PFSK-1 (cell line): ENCODE measurements at regions not wholly inside any gene's neighbourhood (a gene's known extent, or its start where the extent isn't known, plus 50 kb on each side); places are given as distances from the start of the nearest gene placed in this dataset.

Source experiments
- POLR2AphosphoS5 ChIP-seq: IDR thresholded peaks from 2 replicates; pipeline ENCODE4 v1.6.1; 2012; ENCODE audit warnings: low read depth, mild to moderate bottlenecking, control low read depth, low read length, moderate library complexity
- TAF1 ChIP-seq: IDR thresholded peaks from 2 replicates; pipeline ENCODE4 v1.6.1; 2012; ENCODE audit warnings: low read length, control low read depth, borderline replicate concordance; ENCODE audit not compliant: insufficient read depth
- TF ChIP-seq, protein P1 (sequence below), 2 experiments: IDR thresholded peaks; 2 replicates each; pipeline versions ENCODE4 v1.6.1 to v1.8.0; 2011 to 2012; ENCODE audit warnings: low read depth in 2 of 2, low read length in 2 of 2, control low read depth in 1 of 2, inconsistent platforms in 1 of 2, mild to moderate bottlenecking in 1 of 2, moderate library complexity in 1 of 2; ENCODE audit not compliant: insufficient read depth in 1 of 2

DNA sequence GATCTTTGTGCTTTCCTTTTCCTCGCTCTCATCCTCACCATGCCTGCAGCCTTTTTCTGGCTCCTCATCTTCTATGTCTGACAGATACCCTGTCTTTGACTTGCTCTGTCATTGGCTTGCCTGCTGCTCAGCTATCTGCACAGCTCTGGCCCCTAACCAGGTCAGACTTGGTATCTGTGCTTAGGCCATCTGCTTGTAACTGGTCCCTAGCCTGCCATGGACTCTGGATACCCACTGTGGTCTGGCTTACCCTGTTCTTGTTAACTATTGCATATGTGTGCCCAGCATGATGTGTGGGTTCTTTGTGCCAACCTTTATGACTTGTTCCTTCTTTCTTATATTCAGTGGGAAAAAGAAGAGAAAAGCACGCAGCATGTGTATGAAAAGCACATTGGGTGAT is 109.7 kb upstream of the ROPN1 start:
- TF ChIP-seq POLR2AphosphoS5 (no peak), TAF1 (no peak)
- TF ChIP-seq, protein P1, sequence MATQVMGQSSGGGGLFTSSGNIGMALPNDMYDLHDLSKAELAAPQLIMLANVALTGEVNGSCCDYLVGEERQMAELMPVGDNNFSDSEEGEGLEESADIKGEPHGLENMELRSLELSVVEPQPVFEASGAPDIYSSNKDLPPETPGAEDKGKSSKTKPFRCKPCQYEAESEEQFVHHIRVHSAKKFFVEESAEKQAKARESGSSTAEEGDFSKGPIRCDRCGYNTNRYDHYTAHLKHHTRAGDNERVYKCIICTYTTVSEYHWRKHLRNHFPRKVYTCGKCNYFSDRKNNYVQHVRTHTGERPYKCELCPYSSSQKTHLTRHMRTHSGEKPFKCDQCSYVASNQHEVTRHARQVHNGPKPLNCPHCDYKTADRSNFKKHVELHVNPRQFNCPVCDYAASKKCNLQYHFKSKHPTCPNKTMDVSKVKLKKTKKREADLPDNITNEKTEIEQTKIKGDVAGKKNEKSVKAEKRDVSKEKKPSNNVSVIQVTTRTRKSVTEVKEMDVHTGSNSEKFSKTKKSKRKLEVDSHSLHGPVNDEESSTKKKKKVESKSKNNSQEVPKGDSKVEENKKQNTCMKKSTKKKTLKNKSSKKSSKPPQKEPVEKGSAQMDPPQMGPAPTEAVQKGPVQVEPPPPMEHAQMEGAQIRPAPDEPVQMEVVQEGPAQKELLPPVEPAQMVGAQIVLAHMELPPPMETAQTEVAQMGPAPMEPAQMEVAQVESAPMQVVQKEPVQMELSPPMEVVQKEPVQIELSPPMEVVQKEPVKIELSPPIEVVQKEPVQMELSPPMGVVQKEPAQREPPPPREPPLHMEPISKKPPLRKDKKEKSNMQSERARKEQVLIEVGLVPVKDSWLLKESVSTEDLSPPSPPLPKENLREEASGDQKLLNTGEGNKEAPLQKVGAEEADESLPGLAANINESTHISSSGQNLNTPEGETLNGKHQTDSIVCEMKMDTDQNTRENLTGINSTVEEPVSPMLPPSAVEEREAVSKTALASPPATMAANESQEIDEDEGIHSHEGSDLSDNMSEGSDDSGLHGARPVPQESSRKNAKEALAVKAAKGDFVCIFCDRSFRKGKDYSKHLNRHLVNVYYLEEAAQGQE (IDR thresholded peaks at IDR 0.05; ENCODE audit: insufficient read depth in 1 of 2, low read depth in 2 of 2, low read length in 2 of 2): no peak
